Parathyroid adenoma (tissue), 2 donors: ENCODE measurements at regions not wholly inside any gene's neighbourhood (a gene's known extent, or its start where the extent isn't known, plus 50 kb on each side); places are given as distances from the start of the nearest gene placed in this dataset.

ENCODE experiments used
- H2AFZ ChIP-seq: fragments of 300-600 bp; sonication (generic); one replicate; pipeline ENCODE4 v1.7.0; 2017; ENCODE audit warnings: antibody characterized with exemption, mild to moderate bottlenecking
- H3K27ac ChIP-seq: fragments of 300-600 bp; sonication (generic); one replicate; pipeline ENCODE4 v1.7.0; 2017
- H3K27me3 ChIP-seq: fragments of 300-600 bp; sonication (generic); one replicate; pipeline ENCODE4 v1.7.0; 2017; ENCODE audit warnings: low read length; ENCODE audit not compliant: control insufficient read depth, insufficient read depth
- H3K36me3 ChIP-seq: fragments of 300-600 bp; sonication (generic); one replicate; pipeline ENCODE4 v1.7.0; 2017; ENCODE audit warnings: low read length; ENCODE audit not compliant: control insufficient read depth, insufficient read depth
- H3K4me1 ChIP-seq: fragments of 300-600 bp; sonication (generic); one replicate; pipeline ENCODE4 v1.7.0; 2017; ENCODE audit warnings: control low read depth
- H3K4me2 ChIP-seq: fragments of 300-600 bp; sonication (generic); one replicate; pipeline ENCODE4 v1.7.0; 2017; ENCODE audit warnings: low read length
- H3K4me3 ChIP-seq: fragments of 300-600 bp; sonication (generic); one replicate; pipeline ENCODE4 v1.7.0; 2017; ENCODE audit warnings: low read depth, low read length
- H3K79me2 ChIP-seq: fragments of 300-600 bp; sonication (generic); one replicate; pipeline ENCODE4 v1.7.0; 2017; ENCODE audit warnings: control low read depth
- H3K9ac ChIP-seq: fragments of 300-600 bp; sonication (generic); one replicate; pipeline ENCODE4 v1.7.0; 2017; ENCODE audit warnings: mild to moderate bottlenecking
- H3K9me3 ChIP-seq: fragments of 300-600 bp; sonication (generic); one replicate; pipeline ENCODE4 v1.7.0; 2017; ENCODE audit warnings: low read length; ENCODE audit not compliant: control insufficient read depth
- TF ChIP-seq, protein P1 (sequence below): fragments of 300-600 bp; sonication (generic); IDR thresholded peaks from one replicate; pipeline ENCODE4 v1.7.0; 2017; ENCODE audit warnings: antibody characterized with exemption, mild to moderate bottlenecking
- donor health status: primary hyperparathyroidism.

DNA sequence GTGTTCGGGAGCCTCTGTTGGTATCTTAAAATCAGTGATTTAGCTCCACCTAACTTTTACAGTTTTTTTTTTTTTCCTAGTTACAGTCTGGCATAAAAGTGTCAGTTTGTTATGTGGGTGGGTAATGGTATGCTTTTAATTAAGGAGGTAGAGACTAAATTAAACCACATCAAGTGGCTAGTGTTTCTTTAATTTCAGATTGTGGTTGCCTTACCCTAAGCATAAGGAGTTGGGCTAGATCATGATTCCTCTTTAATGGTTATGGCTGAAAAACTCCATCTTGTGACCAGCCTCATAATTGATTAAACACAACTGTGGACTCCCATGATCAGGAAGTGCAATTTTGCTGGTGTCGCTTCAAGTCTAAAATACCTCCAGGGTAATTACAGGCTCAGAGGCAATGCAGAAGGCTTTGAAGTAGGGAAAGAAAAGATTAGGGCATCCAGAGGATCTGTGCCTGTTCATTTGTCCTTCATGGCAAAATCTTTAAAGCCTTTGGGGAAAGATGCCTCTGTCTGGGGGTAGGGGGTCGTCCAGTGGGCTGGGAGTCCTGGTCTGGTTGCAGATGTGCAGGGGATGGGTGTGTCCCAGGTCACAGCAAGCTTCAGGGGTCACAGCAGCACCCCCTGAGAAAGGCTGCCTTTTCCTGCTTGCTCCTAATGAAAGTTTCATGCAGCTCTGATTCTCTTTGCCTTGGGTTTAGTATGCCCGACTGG lies 579.2 kb downstream of the BCL11A start:
- Histone ChIP-seq H3K36me3 (no peaks in the 10 kb centered on the region), H2AFZ (no peak overlapping the region), H3K4me1 (no peaks in the 10 kb centered on the region), H3K27ac (no peak overlapping the region), H3K9me3 (no peaks in the 10 kb centered on the region), H3K4me2 (no peak overlapping the region), H3K27me3 (no peaks in the 10 kb centered on the region), H3K79me2 (no peaks in the 10 kb centered on the region), H3K9ac (no peak overlapping the region), H3K4me3 (no peak overlapping the region)
- TF ChIP-seq, protein P1, sequence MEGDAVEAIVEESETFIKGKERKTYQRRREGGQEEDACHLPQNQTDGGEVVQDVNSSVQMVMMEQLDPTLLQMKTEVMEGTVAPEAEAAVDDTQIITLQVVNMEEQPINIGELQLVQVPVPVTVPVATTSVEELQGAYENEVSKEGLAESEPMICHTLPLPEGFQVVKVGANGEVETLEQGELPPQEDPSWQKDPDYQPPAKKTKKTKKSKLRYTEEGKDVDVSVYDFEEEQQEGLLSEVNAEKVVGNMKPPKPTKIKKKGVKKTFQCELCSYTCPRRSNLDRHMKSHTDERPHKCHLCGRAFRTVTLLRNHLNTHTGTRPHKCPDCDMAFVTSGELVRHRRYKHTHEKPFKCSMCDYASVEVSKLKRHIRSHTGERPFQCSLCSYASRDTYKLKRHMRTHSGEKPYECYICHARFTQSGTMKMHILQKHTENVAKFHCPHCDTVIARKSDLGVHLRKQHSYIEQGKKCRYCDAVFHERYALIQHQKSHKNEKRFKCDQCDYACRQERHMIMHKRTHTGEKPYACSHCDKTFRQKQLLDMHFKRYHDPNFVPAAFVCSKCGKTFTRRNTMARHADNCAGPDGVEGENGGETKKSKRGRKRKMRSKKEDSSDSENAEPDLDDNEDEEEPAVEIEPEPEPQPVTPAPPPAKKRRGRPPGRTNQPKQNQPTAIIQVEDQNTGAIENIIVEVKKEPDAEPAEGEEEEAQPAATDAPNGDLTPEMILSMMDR = no peak

DNA sequence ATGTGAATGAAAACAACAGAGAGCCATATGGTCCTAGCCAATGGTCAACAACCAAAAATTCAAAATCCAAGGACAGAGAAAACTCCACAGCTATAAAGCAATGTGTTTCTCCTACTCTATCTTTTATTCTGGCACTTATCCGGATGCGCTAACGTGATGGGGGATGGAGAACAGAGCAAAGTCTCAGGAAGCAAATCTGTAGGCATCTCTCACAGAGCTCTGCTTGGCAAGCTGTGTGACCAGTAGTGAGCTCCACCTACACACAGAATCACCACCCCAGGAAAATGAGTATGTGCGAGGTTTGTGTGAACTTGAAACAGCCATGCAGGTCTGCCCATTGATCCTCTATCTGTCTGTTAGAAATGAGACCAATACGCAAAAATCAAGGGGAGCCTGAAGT lies 584.3 kb downstream of the BCL11A start:
- H2AFZ ChIP-seq = no peak overlapping the region

DNA sequence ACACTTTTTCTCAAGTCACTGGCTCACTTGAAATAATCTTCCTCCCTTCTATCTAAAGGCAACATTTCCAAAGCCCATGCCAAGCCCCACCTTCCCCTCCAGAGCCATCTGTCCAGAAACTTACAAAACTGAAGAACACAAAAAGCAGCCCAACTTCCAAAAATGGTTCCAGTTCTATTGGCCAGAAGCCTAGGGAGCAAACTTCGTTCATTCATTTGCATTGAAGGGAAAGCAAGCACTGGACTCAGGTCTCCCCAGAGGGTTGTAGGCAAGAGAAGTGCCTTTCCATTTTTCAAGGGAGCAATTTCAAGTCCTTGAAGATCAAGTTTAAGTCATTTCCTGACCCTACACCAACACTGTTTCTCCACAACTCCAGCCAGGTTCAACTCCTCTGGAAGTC lies 585.0 kb downstream of the BCL11A start:
- Histone ChIP-seq H3K36me3 (no peaks in the 10 kb centered on the region), H3K79me2 (no peaks in the 10 kb centered on the region), H2AFZ (no peak overlapping the region), H3K4me2 (no peak overlapping the region), H3K4me3 (no peak overlapping the region), H3K27me3 (no peaks in the 10 kb centered on the region), H3K27ac (no peak overlapping the region), H3K4me1 (no peaks in the 10 kb centered on the region), H3K9ac (no peak overlapping the region), H3K9me3 (no peaks in the 10 kb centered on the region)
- TF ChIP-seq, protein P1 = no peak

More for the DNA sequence above, 584.3 kb downstream of the BCL11A start:
- Histone ChIP-seq H3K27ac (no peak overlapping the region), H3K9ac (no peak overlapping the region), H3K27me3 (no peaks in the 10 kb centered on the region), H3K36me3 (no peaks in the 10 kb centered on the region), H3K4me3 (no peak overlapping the region), H3K4me2 (no peak overlapping the region), H3K4me1 (no peaks in the 10 kb centered on the region), H3K9me3 (no peaks in the 10 kb centered on the region), H3K79me2 (no peaks in the 10 kb centered on the region)
- TF ChIP-seq, protein P1 = no peak

DNA sequence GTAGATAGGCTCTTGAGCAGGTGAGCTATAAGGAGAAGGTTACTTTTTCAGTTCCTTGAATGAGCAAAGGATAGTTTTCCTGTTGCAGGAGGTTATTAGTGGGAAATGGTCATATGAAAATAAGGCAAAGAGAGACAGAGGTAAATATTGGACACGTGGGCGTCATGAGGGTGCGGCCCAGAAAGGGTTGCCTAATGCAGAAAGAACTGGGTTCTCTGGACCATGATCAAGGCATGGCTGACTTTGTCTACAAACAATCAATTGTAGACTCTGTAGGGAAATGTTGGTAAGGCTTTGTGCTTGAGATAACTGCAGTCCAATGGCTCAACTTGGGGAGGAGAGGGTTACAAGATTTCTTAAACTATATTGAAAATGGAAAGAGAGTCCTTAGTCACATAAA lies 585.8 kb downstream of the BCL11A start:
- H3K27ac ChIP-seq = no peak overlapping the region
- no peak overlapping the region for H3K4me3 ChIP-seq
- TF ChIP-seq, protein P1 = no peak

DNA sequence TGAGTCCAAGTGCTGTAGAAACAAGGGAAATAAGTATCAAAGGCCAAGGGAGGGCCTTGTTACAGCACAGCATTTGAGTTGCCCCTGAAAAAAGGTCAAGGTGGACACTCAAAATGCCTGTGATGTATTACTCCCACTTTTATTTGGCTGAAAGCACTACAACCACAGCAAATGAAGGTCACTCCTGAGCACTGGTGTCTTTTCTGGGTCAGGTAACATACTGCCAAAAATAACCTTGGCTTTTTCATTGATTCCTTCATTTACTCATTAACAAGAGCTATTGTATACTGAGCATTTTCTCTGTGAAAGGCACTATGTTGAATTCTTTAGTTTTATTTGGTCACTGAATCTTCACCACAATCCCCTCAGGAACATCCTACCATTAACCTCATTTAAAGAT lies 590.3 kb downstream of the BCL11A start:
- Histone ChIP-seq H3K4me3 (no peak overlapping the region), H2AFZ (no peak overlapping the region), H3K36me3 (no peaks in the 10 kb centered on the region), H3K4me2 (no peak overlapping the region), H3K27me3 (no peaks in the 10 kb centered on the region), H3K9me3 (no peaks in the 10 kb centered on the region), H3K27ac (no peak overlapping the region), H3K4me1 (no peaks in the 10 kb centered on the region), H3K79me2 (no peaks in the 10 kb centered on the region), H3K9ac (no peak overlapping the region)
- TF ChIP-seq, protein P1 = no peak

More for the DNA sequence above, 585.8 kb downstream of the BCL11A start:
- Histone ChIP-seq H3K36me3 (no peaks in the 10 kb centered on the region), H3K27me3 (no peaks in the 10 kb centered on the region), H3K4me1 (no peaks in the 10 kb centered on the region), H3K9ac (no peak overlapping the region), H3K79me2 (no peaks in the 10 kb centered on the region), H2AFZ (no peak overlapping the region), H3K4me2 (no peak overlapping the region), H3K9me3 (no peaks in the 10 kb centered on the region)
